GM12878 (cell line): ENCODE measurements at regions not wholly inside any gene's neighbourhood (a gene's known extent, or its start where the extent isn't known, plus 50 kb on each side); places are given as distances from the start of the nearest gene placed in this dataset.

Experiments
- ATAC-seq: fragments of 200-7000 bp; cut with Tn5 transposase; 3 replicates; pipeline ENCODE4 v1.9.1; 2020; ENCODE audit warnings: mild to moderate bottlenecking, moderate library complexity
- BruUV-seq: library from RNA; stranded (reverse); fragments of 400-500 nt; replicated peaks from 2 replicates; lab custom pipeline; 2021; lab: Mats Ljungman, UMichigan
- CTCF ChIA-PET: fragments of 300-600 bp; sonication (Branson Sonifier 250); formaldehyde crosslinking; extraction: SDS; loops from one replicate; lab custom pipeline; 2021; ENCODE audit warnings: inconsistent platforms; lab: Yijun Ruan, JAX
- POLR2A ChIA-PET: fragments of 350-600 bp; formaldehyde crosslinking; extraction: SDS; loops from one replicate; lab custom pipeline; 2021; ENCODE audit warnings: inconsistent platforms; lab: Charles Lee
- RAD21 ChIA-PET: fragments of 300-600 bp; sonication (Branson Sonifier 250); formaldehyde crosslinking; loops from one replicate; lab custom pipeline; 2023; ENCODE audit warnings: antibody characterized with exemption; ENCODE audit not compliant: unreplicated experiment; lab: Charles Lee
- SMC1A ChIA-PET: fragments of 300-600 bp; sonication (Branson Sonifier 250); formaldehyde crosslinking; loops from one replicate; lab custom pipeline; 2023; ENCODE audit not compliant: unreplicated experiment, uncharacterized antibody; lab: Charles Lee
- DNase-seq: peaks from one replicate; pipeline ENCODE4 v3.0.0-alpha.2; 2011; ENCODE audit warnings: low read depth, low spot score
- FAIRE-seq: peaks from 3 replicates; lab custom pipeline; 2011; peaks lifted over from hg19 to GRCh38; lab: Jason Lieb, UNC
- H2AFZ ChIP-seq: 2 replicates; pipeline ENCODE4 v1.6.0; 2011; ENCODE audit warnings: low read depth, low read length, control low read depth; ENCODE audit not compliant: control insufficient read depth
- H3K27ac ChIP-seq: 2 replicates; pipeline ENCODE4 v1.5.1; 2011; ENCODE audit warnings: control low read depth; ENCODE audit not compliant: control insufficient read depth, insufficient read depth
- H3K27me3 ChIP-seq, 2 experiments: replicated peaks in 1 of 2; 2 replicates each; pipeline versions ENCODE4 v1.6.0 to v1.6.1; 2011; ENCODE audit warnings: low read length in 1 of 2; ENCODE audit not compliant: control insufficient read depth in 2 of 2, insufficient read depth in 2 of 2
- H3K36me3 ChIP-seq, 2 experiments: 2 replicates each; pipeline ENCODE4 v1.5.1; 2011; ENCODE audit warnings: low read length in 1 of 2; ENCODE audit not compliant: control insufficient read depth in 2 of 2, insufficient read depth in 2 of 2
- H3K4me1 ChIP-seq: 2 replicates; pipeline ENCODE4 v1.6.1; 2011; ENCODE audit warnings: mild to moderate bottlenecking, low read length, moderate library complexity, mixed read lengths; ENCODE audit not compliant: control insufficient read depth, insufficient read depth
- H3K4me2 ChIP-seq: 2 replicates; pipeline ENCODE4 v1.6.0; 2011; ENCODE audit warnings: control low read depth; ENCODE audit not compliant: control insufficient read depth, insufficient read depth
- H3K4me3 ChIP-seq: fragments of 200-600 bp; sonication (generic); 2 replicates; pipeline ENCODE4 v1.5.1; 2016
- H3K79me2 ChIP-seq: 2 replicates; pipeline ENCODE4 v1.6.0; 2011; ENCODE audit warnings: low read length; ENCODE audit not compliant: control insufficient read depth, insufficient read depth
- H3K9ac ChIP-seq: 2 replicates; pipeline ENCODE4 v1.8.0; 2011; ENCODE audit warnings: low read length, control low read depth, mixed read lengths; ENCODE audit not compliant: control insufficient read depth, insufficient read depth
- H3K9me3 ChIP-seq: replicated peaks from 3 replicates; pipeline ENCODE4 v1.5.1; 2011; ENCODE audit warnings: mild to moderate bottlenecking, low read length; ENCODE audit not compliant: control insufficient read depth, insufficient read depth
- H4K20me1 ChIP-seq: 2 replicates; pipeline ENCODE4 v1.6.0; 2011; ENCODE audit not compliant: control insufficient read depth, insufficient read depth
- CREM ChIP-seq: IDR thresholded peaks from 2 replicates; pipeline ENCODE4 v1.6.1; 2014; ENCODE audit warnings: antibody characterized with exemption, low read depth
- JUND ChIP-seq: IDR thresholded peaks from 2 replicates; pipeline ENCODE4 v1.6.1; 2012; ENCODE audit warnings: low read depth, mild to moderate bottlenecking, low read length, improper control_type of control experiment, moderate library complexity
- PKNOX1 ChIP-seq: fragments of 450-650 bp; IDR thresholded peaks from 2 replicates; pipeline ENCODE4 v1.6.1; 2016; ENCODE audit warnings: mild to moderate bottlenecking
- SIN3A ChIP-seq: IDR thresholded peaks from 2 replicates; pipeline ENCODE4 v1.6.1; 2012; ENCODE audit warnings: low read depth, low read length, improper control_type of control experiment
- ZBTB33 ChIP-seq: fragments of 450-650 bp; IDR thresholded peaks from 2 replicates; pipeline ENCODE4 v1.6.1; 2017; ENCODE audit warnings: mild to moderate bottlenecking
- WGBS: methylation state at CpG from one replicate; pipeline ENCODE4 v1.1.6; 2016; ENCODE audit warnings: low lambda C conversion rate; ENCODE audit not compliant: insufficient replicate concordance, insufficient coverage; ENCODE audit errors: missing lambda C conversion rate; 5-methylcytosine and 5-hydroxymethylcytosine counted together
- in situ Hi-C: fragments of 300-500 bp; cut with MboI; formaldehyde crosslinking; loops from 9 replicates; pipeline ENCODE4 v1.14.3; 2018; ENCODE audit warnings: mixed read lengths
- intact Hi-C: fragments of 100-400 bp; cut with micrococcal nuclease; formaldehyde crosslinking; loops from one replicate; pipeline ENCODE4 v1.14.2; 2022; ENCODE audit not compliant: unreplicated experiment

- no peak for DNase-seq
- RAD21 ChIA-PET: no interaction called here
- no peak overlapping the region for H3K4me2 ChIP-seq
- no peaks in the 10 kb centered on the region for H3K9me3 ChIP-seq
- H3K36me3 ChIP-seq: no peaks in the 10 kb centered on the region
- H3K4me1 ChIP-seq: no peaks in the 10 kb centered on the region
- H3K27ac ChIP-seq: no peak overlapping the region
- TF ChIP-seq CREM (no peak), SIN3A (no peak), ZBTB33 (no peak), PKNOX1 (no peak), JUND (no peak)
- TF ChIP-seq, all 136 proteins: peak for 0
- no peaks in the 10 kb centered on the region for H4K20me1 ChIP-seq
- H2AFZ ChIP-seq: no peak overlapping the region
- 6% methylated on average over 6 of the region's 6 CpGs for WGBS
- intact Hi-C loops (no loop called here), in situ Hi-C loops (no loop called here)
- ChIA-PET POLR2A (no interaction called here), CTCF (interaction anchor here (0.9 to 1.0 kb wide), 2 partner anchors 34 to 296 kb away, joined by 3 to 4 read pairs; no protein-coding TSS in a partner anchor), SMC1A (interaction anchor here (0.6 to 1.4 kb wide), 2 partner anchors 22 to 635 kb away, joined by 3 read pairs; no protein-coding TSS in a partner anchor)
- H3K9ac ChIP-seq: no peak overlapping the region
- FAIRE-seq (no peak), ATAC-seq (no peak)
- BruUV-seq: no TSS peak
- H3K79me2 ChIP-seq: no peaks in the 10 kb centered on the region
- no peaks in the 10 kb centered on the region for H3K27me3 ChIP-seq
- no peak overlapping the region for H3K4me3 ChIP-seq
Measured at GRCh38 chr2:226184940-226185615, 614.5 kb downstream of the IRS1 start.
